Muscle layer of duodenum (tissue), 2 donors: ENCODE measurements at regions not wholly inside any gene's neighbourhood (a gene's known extent, or its start where the extent isn't known, plus 50 kb on each side); places are given as distances from the start of the nearest gene placed in this dataset.

ENCODE experiments used
- H3K27ac ChIP-seq: one replicate; pipeline ENCODE4 v1.7.0; 2013; ENCODE audit warnings: mild to moderate bottlenecking, low read length
- H3K27me3 ChIP-seq: one replicate; pipeline ENCODE4 v1.7.0; 2013; ENCODE audit warnings: low read depth, mild to moderate bottlenecking, control low read depth, low read length
- H3K36me3 ChIP-seq, 2 donors: one replicate each; pipeline ENCODE4 v1.7.0; 2013; ENCODE audit warnings: low read length in 2 of 2, control low read depth in 1 of 2, mild to moderate bottlenecking in 1 of 2; ENCODE audit not compliant: insufficient read depth in 2 of 2, control insufficient read depth in 1 of 2
- H3K4me1 ChIP-seq, 2 donors: one replicate each; pipeline ENCODE4 v1.7.0; 2013; ENCODE audit warnings: low read length in 2 of 2, mild to moderate bottlenecking in 2 of 2, control low read depth in 1 of 2, moderate library complexity in 1 of 2; ENCODE audit not compliant: insufficient read depth in 2 of 2, control insufficient read depth in 1 of 2
- H3K4me3 ChIP-seq, 2 donors: one replicate each; pipeline ENCODE4 v1.7.0; 2013; ENCODE audit warnings: low read length in 2 of 2, low read depth in 1 of 2, mild to moderate bottlenecking in 1 of 2
- H3K9me3 ChIP-seq, 2 donors: one replicate each; pipeline ENCODE4 v1.7.0; 2013; ENCODE audit warnings: low read length in 2 of 2, control low read depth in 1 of 2, mild to moderate bottlenecking in 1 of 2; ENCODE audit not compliant: control insufficient read depth in 1 of 2
- donor health status: healthy.

- no peaks in the 10 kb centered on the region for H3K27me3 ChIP-seq
- H3K4me1 ChIP-seq, result no peaks in the 10 kb centered on the region
- no peak overlapping the region for H3K27ac ChIP-seq
- no peaks in the 10 kb centered on the region for H3K36me3 ChIP-seq
- no peaks in the 10 kb centered on the region for H3K9me3 ChIP-seq
- H3K4me3 ChIP-seq, result no peak overlapping the region
Observed at GRCh38 chr10:109475711-109476421, 447.4 kb downstream of the XPNPEP1 start.

GRCh38 chr10:109474812-109475211 is 448.5 kb downstream of the XPNPEP1 start:
- H3K4me3 ChIP-seq, result no peak overlapping the region
- H3K27ac ChIP-seq, result no peak overlapping the region
- H3K27me3 ChIP-seq, result no peaks in the 10 kb centered on the region
- H3K9me3 ChIP-seq, result no peaks in the 10 kb centered on the region
- H3K36me3 ChIP-seq, result no peaks in the 10 kb centered on the region
- no peaks in the 10 kb centered on the region for H3K4me1 ChIP-seq

- Histone ChIP-seq H3K9me3 (no peaks in the 10 kb centered on the region), H3K4me3 (no peak overlapping the region), H3K4me1 (no peaks in the 10 kb centered on the region), H3K27me3 (no peaks in the 10 kb centered on the region), H3K27ac (no peak overlapping the region), H3K36me3 (no peaks in the 10 kb centered on the region)
Observed at GRCh38 chr10:109474261-109474660, 449.1 kb downstream of the XPNPEP1 start.

GRCh38 chr10:109467551-109467950 is 455.8 kb downstream of the XPNPEP1 start:
- H3K27ac ChIP-seq, result no peak overlapping the region

GRCh38 chr10:109464949-109465348 is 458.4 kb downstream of the XPNPEP1 start:
- Histone ChIP-seq H3K4me1 (peaks cover 0 to 10% of the 10 kb centered on the region in 2 donors), H3K27me3 (no peaks in the 10 kb centered on the region), H3K27ac (no peak overlapping the region), H3K36me3 (no peaks in the 10 kb centered on the region), H3K9me3 (no peaks in the 10 kb centered on the region), H3K4me3 (no peak overlapping the region)

More at GRCh38 chr10:109467551-109467950, 455.8 kb downstream of the XPNPEP1 start:
- H3K9me3 ChIP-seq, result no peaks in the 10 kb centered on the region
- H3K4me3 ChIP-seq, result no peak overlapping the region
- no peaks in the 10 kb centered on the region for H3K36me3 ChIP-seq
- H3K27me3 ChIP-seq, result no peaks in the 10 kb centered on the region
- peaks cover 0 to 10% of the 10 kb centered on the region in 2 donors for H3K4me1 ChIP-seq

- peaks cover 0 to 6% of the 10 kb centered on the region in 2 donors for H3K9me3 ChIP-seq
- no peaks in the 10 kb centered on the region for H3K27me3 ChIP-seq
- H3K27ac ChIP-seq, result no peak overlapping the region
- no peaks in the 10 kb centered on the region for H3K36me3 ChIP-seq
- H3K4me3 ChIP-seq, result peak overlapping the region in 1 of 2 donors; percentile 62
- H3K4me1 ChIP-seq, result peaks cover 0 to 8% of the 10 kb centered on the region in 2 donors
Observed at GRCh38 chr10:109457302-109457638, 466.0 kb downstream of the XPNPEP1 start.

- Histone ChIP-seq H3K27me3 (no peaks in the 10 kb centered on the region), H3K4me3 (peak overlapping the region in 1 of 2 donors; percentile 62), H3K4me1 (peaks cover 0 to 8% of the 10 kb centered on the region in 2 donors)
Observed at GRCh38 chr10:109456566-109457301, 466.6 kb downstream of the XPNPEP1 start.

GRCh38 chr10:109454691-109455090 is 468.6 kb downstream of the XPNPEP1 start:
- Histone ChIP-seq H3K9me3 (peaks cover 0 to 6% of the 10 kb centered on the region in 2 donors), H3K36me3 (no peaks in the 10 kb centered on the region), H3K27ac (no peak overlapping the region), H3K4me3 (no peak overlapping the region), H3K27me3 (no peaks in the 10 kb centered on the region), H3K4me1 (peaks cover 0 to 8% of the 10 kb centered on the region in 2 donors)

More at GRCh38 chr10:109456566-109457301, 466.6 kb downstream of the XPNPEP1 start:
- Histone ChIP-seq H3K9me3 (peaks cover 0 to 6% of the 10 kb centered on the region in 2 donors), H3K36me3 (no peaks in the 10 kb centered on the region), H3K27ac (no peak overlapping the region)

- Histone ChIP-seq H3K36me3 (no peaks in the 10 kb centered on the region), H3K4me1 (peaks cover 0 to 3% of the 10 kb centered on the region in 2 donors), H3K27ac (no peak overlapping the region), H3K9me3 (no peaks in the 10 kb centered on the region), H3K27me3 (no peaks in the 10 kb centered on the region), H3K4me3 (no peak overlapping the region)
Observed at GRCh38 chr10:109451879-109452278, 471.4 kb downstream of the XPNPEP1 start.

GRCh38 chr10:109450702-109451101 is 472.6 kb downstream of the XPNPEP1 start:
- H3K4me3 ChIP-seq, result no peak overlapping the region
- no peaks in the 10 kb centered on the region for H3K36me3 ChIP-seq
- H3K9me3 ChIP-seq, result no peaks in the 10 kb centered on the region
- no peaks in the 10 kb centered on the region for H3K27me3 ChIP-seq
- no peaks in the 10 kb centered on the region for H3K4me1 ChIP-seq
- no peak overlapping the region for H3K27ac ChIP-seq

- Histone ChIP-seq H3K36me3 (no peaks in the 10 kb centered on the region), H3K27me3 (no peaks in the 10 kb centered on the region), H3K9me3 (no peaks in the 10 kb centered on the region), H3K27ac (no peak overlapping the region), H3K4me1 (peaks cover 0 to 10% of the 10 kb centered on the region in 2 donors), H3K4me3 (no peak overlapping the region)
Observed at GRCh38 chr10:109433434-109433833, 489.9 kb downstream of the XPNPEP1 start.
